Neural cell (in vitro differentiated cells): ENCODE measurements at regions not wholly inside any gene's neighbourhood (a gene's known extent, or its start where the extent isn't known, plus 50 kb on each side); places are given as distances from the start of the nearest gene placed in this dataset.

ENCODE experiments used
- H2AFZ ChIP-seq: fragments of 200-600, 300-800 bp; sonication (generic), shearing (Covaris generic); 2 replicates; pipeline ENCODE4 v1.6.0; 2014; ENCODE audit warnings: low read depth, mild to moderate bottlenecking, antibody characterized with exemption, low read length, moderate library complexity
- H3F3A ChIP-seq: fragments of 200-600 bp; shearing (Covaris generic); 2 replicates; pipeline ENCODE4 v1.6.1; 2016; ENCODE audit warnings: mild to moderate bottlenecking, moderate library complexity, mixed read lengths, antibody characterized with exemption, low read length; ENCODE audit not compliant: insufficient read depth, poor library complexity, severe bottlenecking
- H3K27ac ChIP-seq: fragments of 200-600, 300-800 bp; sonication (generic), shearing (Covaris generic); 2 replicates; pipeline ENCODE4 v1.5.1; 2014; ENCODE audit warnings: mild to moderate bottlenecking, low read length, moderate library complexity
- H3K27me3 ChIP-seq: fragments of 300-800, 200-600 bp; sonication (generic), shearing (Covaris generic); 2 replicates; pipeline ENCODE4 v1.6.0; 2014; ENCODE audit warnings: mild to moderate bottlenecking, low read depth, low read length, moderate library complexity; ENCODE audit not compliant: insufficient read depth
- H3K36me3 ChIP-seq: fragments of 300-800, 200-600 bp; sonication (generic), shearing (Covaris generic); 2 replicates; pipeline ENCODE4 v1.5.1; 2014; ENCODE audit warnings: mild to moderate bottlenecking, antibody characterized with exemption, low read length, moderate library complexity; ENCODE audit not compliant: insufficient read depth
- H3K4me2 ChIP-seq: fragments of 300-800, 200-600 bp; sonication (generic), shearing (Covaris generic); 2 replicates; pipeline ENCODE4 v1.6.0; 2014; ENCODE audit warnings: mild to moderate bottlenecking, low read length
- H3K4me3 ChIP-seq: fragments of 300-800, 200-600 bp; sonication (generic), shearing (Covaris generic); 2 replicates; pipeline ENCODE4 v1.5.1; 2014; ENCODE audit warnings: mild to moderate bottlenecking, low read length, moderate library complexity
- H3K79me2 ChIP-seq: fragments of 200-600 bp; shearing (Covaris generic); replicated peaks from 2 replicates; pipeline ENCODE4 v1.6.0; 2014; ENCODE audit warnings: mild to moderate bottlenecking, low read length, moderate library complexity; ENCODE audit not compliant: insufficient read depth
- H3K9ac ChIP-seq: fragments of 300-800, 200-600 bp; sonication (generic), shearing (Covaris generic); 2 replicates; pipeline ENCODE4 v1.6.1; 2016; ENCODE audit warnings: mild to moderate bottlenecking, low read length, mixed read lengths
- H3K9me2 ChIP-seq: fragments of 200-600 bp; shearing (Covaris generic); 2 replicates; pipeline ENCODE4 v1.6.1; 2016; ENCODE audit warnings: mild to moderate bottlenecking, low read length, mixed read lengths; ENCODE audit not compliant: insufficient read depth
- H3K9me3 ChIP-seq: fragments of 200-600, 300-800 bp; sonication (generic), shearing (Covaris generic); 2 replicates; pipeline ENCODE4 v1.6.1; 2016; ENCODE audit warnings: mild to moderate bottlenecking, mixed run types, low read length, moderate library complexity, mixed read lengths
- H4K20me1 ChIP-seq: fragments of 200-600 bp; shearing (Covaris generic); 2 replicates; pipeline ENCODE4 v1.6.1; 2016; ENCODE audit warnings: mild to moderate bottlenecking, mixed run types; ENCODE audit not compliant: insufficient read depth
- EP300 ChIP-seq: fragments of 450-650 bp; conservative IDR thresholded peaks from 2 replicates; pipeline ENCODE4 v1.6.1; 2014; ENCODE audit warnings: antibody characterized with exemption, mild to moderate bottlenecking, moderate library complexity; ENCODE audit not compliant: poor library complexity, severe bottlenecking
- EZH2 ChIP-seq: fragments of 200-600, 300-800 bp; shearing (Covaris generic), sonication (generic); IDR thresholded peaks from 2 replicates; pipeline ENCODE4 v1.6.1; 2014; ENCODE audit warnings: antibody characterized with exemption, low read length, borderline replicate concordance, mild to moderate bottlenecking; ENCODE audit not compliant: insufficient read depth, poor library complexity, severe bottlenecking
- MXI1 ChIP-seq: fragments of 450-650 bp; conservative IDR thresholded peaks from 2 replicates; pipeline ENCODE4 v1.6.1; 2014; ENCODE audit warnings: antibody characterized with exemption, mild to moderate bottlenecking; ENCODE audit not compliant: poor library complexity, severe bottlenecking
- POLR2AphosphoS5 ChIP-seq: IDR thresholded peaks from 2 replicates; pipeline ENCODE4 v1.6.1; 2012
- RAD21 ChIP-seq: fragments of 450-650 bp; conservative IDR thresholded peaks from 2 replicates; pipeline ENCODE4 v1.6.1; 2014; ENCODE audit warnings: antibody characterized with exemption, mild to moderate bottlenecking, moderate library complexity
- SMC3 ChIP-seq: fragments of 450-650 bp; conservative IDR thresholded peaks from 2 replicates; pipeline ENCODE4 v1.6.1; 2014; ENCODE audit warnings: antibody characterized with exemption, mild to moderate bottlenecking, moderate library complexity; ENCODE audit not compliant: poor library complexity
- TAF1 ChIP-seq: IDR thresholded peaks from 2 replicates; pipeline ENCODE4 v1.6.1; 2012; ENCODE audit warnings: low read depth
- TF ChIP-seq, protein P1 (sequence below): fragments of 450-650 bp; IDR thresholded peaks from 2 replicates; pipeline ENCODE4 v1.5.1; 2014; ENCODE audit warnings: antibody characterized with exemption, mild to moderate bottlenecking, moderate library complexity; ENCODE audit not compliant: poor library complexity, severe bottlenecking
- TF ChIP-seq, protein P2 (sequence below): IDR thresholded peaks from 2 replicates; pipeline ENCODE4 v1.6.1; 2012; ENCODE audit warnings: borderline replicate concordance

DNA sequence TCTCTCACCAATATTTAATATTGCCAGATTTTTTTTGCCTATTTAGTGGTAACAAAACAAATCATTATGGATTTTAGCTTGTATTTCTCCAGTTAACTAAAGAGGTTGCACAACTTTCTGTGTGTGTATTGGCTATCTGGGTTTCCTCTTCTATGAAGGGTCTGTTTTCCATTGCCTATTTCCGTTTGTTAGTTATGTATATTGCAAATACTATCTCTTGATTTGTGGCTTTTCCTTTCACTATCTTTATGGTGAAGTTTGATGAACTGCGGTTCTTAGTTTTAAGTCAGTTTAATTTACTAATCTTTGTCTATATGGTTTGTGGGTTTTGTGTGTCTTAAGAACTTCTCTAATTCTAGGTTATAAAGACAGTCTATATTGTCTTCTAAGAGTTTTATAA is 136.3 kb downstream of the CEP120 start:
- Histone ChIP-seq H3K27ac (no peak overlapping the region), H3K36me3 (no peaks in the 10 kb centered on the region), H3K79me2 (no peaks in the 10 kb centered on the region), H3K9me2 (no peaks in the 10 kb centered on the region), H3F3A (no peaks in the 10 kb centered on the region), H3K4me2 (no peak overlapping the region), H4K20me1 (no peaks in the 10 kb centered on the region), H3K9me3 (no peaks in the 10 kb centered on the region), H2AFZ (no peak overlapping the region), H3K4me3 (no peak overlapping the region), H3K27me3 (peaks cover 23% of the 10 kb centered on the region), H3K9ac (no peak overlapping the region)
- TF ChIP-seq, protein P1, sequence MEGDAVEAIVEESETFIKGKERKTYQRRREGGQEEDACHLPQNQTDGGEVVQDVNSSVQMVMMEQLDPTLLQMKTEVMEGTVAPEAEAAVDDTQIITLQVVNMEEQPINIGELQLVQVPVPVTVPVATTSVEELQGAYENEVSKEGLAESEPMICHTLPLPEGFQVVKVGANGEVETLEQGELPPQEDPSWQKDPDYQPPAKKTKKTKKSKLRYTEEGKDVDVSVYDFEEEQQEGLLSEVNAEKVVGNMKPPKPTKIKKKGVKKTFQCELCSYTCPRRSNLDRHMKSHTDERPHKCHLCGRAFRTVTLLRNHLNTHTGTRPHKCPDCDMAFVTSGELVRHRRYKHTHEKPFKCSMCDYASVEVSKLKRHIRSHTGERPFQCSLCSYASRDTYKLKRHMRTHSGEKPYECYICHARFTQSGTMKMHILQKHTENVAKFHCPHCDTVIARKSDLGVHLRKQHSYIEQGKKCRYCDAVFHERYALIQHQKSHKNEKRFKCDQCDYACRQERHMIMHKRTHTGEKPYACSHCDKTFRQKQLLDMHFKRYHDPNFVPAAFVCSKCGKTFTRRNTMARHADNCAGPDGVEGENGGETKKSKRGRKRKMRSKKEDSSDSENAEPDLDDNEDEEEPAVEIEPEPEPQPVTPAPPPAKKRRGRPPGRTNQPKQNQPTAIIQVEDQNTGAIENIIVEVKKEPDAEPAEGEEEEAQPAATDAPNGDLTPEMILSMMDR: no peak
- TF ChIP-seq TAF1 (no peak), SMC3 (no peak), POLR2AphosphoS5 (no peak), RAD21 (no peak), EZH2 (no peak), EP300 (no peak), MXI1 (no peak)
- TF ChIP-seq, protein P2, sequence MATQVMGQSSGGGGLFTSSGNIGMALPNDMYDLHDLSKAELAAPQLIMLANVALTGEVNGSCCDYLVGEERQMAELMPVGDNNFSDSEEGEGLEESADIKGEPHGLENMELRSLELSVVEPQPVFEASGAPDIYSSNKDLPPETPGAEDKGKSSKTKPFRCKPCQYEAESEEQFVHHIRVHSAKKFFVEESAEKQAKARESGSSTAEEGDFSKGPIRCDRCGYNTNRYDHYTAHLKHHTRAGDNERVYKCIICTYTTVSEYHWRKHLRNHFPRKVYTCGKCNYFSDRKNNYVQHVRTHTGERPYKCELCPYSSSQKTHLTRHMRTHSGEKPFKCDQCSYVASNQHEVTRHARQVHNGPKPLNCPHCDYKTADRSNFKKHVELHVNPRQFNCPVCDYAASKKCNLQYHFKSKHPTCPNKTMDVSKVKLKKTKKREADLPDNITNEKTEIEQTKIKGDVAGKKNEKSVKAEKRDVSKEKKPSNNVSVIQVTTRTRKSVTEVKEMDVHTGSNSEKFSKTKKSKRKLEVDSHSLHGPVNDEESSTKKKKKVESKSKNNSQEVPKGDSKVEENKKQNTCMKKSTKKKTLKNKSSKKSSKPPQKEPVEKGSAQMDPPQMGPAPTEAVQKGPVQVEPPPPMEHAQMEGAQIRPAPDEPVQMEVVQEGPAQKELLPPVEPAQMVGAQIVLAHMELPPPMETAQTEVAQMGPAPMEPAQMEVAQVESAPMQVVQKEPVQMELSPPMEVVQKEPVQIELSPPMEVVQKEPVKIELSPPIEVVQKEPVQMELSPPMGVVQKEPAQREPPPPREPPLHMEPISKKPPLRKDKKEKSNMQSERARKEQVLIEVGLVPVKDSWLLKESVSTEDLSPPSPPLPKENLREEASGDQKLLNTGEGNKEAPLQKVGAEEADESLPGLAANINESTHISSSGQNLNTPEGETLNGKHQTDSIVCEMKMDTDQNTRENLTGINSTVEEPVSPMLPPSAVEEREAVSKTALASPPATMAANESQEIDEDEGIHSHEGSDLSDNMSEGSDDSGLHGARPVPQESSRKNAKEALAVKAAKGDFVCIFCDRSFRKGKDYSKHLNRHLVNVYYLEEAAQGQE: no peak

DNA sequence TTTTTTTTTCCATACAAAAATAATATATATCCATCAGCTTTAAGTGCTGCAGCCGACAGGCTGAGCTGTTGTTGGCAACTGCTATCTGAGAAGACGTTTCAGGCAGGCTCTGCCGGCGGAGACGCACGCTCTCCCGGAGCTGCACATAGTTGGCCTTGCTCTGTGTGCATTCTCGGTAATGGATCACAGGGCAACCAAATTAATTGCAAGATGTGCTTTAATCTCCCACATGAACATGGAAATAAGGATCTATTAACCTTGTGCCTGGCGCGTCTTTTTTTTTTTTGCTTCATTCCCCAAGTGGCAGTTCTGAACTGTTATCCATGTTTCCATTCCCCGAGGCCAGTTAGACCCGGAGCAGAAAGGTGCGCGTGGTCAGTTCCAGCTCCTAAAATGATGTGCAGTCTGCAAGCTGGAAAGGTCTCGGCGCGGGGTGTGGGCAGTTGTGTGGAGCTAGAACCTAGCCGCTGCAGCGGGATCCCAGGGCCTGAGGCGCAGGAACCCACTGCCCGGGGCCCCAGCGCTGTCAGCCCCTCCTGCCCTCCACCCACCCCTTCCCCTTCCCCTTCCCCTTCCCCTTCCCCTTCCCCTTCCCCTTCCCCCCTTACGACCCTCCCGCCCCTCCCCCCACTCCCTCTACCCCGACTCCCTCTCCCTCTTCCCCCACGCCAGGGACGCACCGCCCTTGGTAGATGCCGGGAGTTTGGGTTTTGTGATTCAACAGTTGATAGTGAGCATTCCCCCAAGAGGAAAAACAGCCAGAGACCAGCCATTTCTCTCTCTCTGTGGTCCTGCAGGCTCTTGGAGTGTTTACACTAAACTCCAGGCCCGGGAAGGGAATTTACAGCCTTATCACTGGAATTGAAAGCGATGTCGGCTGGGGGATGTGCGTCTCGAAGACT is 137.8 kb downstream of the CEP120 start:
- TF ChIP-seq RAD21: no peak
- TF ChIP-seq MXI1: no peak
- TF ChIP-seq TAF1: no peak
- TF ChIP-seq POLR2AphosphoS5: no peak
- TF ChIP-seq, protein P1: no peak
- TF ChIP-seq EP300: no peak
- no peak for TF ChIP-seq EZH2
- TF ChIP-seq SMC3: no peak
- TF ChIP-seq, protein P2: no peak
- H3K27me3 ChIP-seq: peaks cover 23% of the 10 kb centered on the region
- H3K36me3 ChIP-seq: no peaks in the 10 kb centered on the region
- no peaks in the 10 kb centered on the region for H3K9me3 ChIP-seq
- no peak overlapping the region for H3K4me2 ChIP-seq
- no peak overlapping the region for H3K27ac ChIP-seq
- H3K9me2 ChIP-seq: no peaks in the 10 kb centered on the region
- H3K4me3 ChIP-seq: peak overlapping the region; percentile 52
- no peaks in the 10 kb centered on the region for H3K79me2 ChIP-seq
- no peaks in the 10 kb centered on the region for H4K20me1 ChIP-seq
- no peak overlapping the region for H3K9ac ChIP-seq
- H2AFZ ChIP-seq: no peak overlapping the region
- H3F3A ChIP-seq: no peaks in the 10 kb centered on the region
